ENCODE measurements at regions not wholly inside any gene's neighbourhood (a gene's known extent, or its start where the extent isn't known, plus 50 kb on each side); places are given as distances from the start of the nearest gene placed in this dataset.

GRCh38 chr7:12456506-12456905 lies 52.8 kb upstream of the VWDE start:
- peak in 2 of 3 experiments; percentile 30 to 63 for DNase-seq

- DNase-seq, result peak; percentile 41 to 86 (median 51)
These were observed 55.0 kb upstream of the VWDE start for GRCh38 chr7:12458520-12459131.

- no peak for DNase-seq
These were observed 64.2 kb upstream of the VWDE start for GRCh38 chr7:12467837-12468236.

GRCh38 chr7:12469568-12469967 lies 65.9 kb upstream of the VWDE start:
- DNase-seq, result no peak

GRCh38 chr7:12470930-12471329 lies 67.3 kb upstream of the VWDE start:
- no peak for DNase-seq

GRCh38 chr7:12474035-12474434 lies 70.4 kb upstream of the VWDE start:
- no peak for DNase-seq

GRCh38 chr7:12475362-12476063 lies 71.8 kb upstream of the VWDE start:
- peak in 1 of 3 experiments; percentile 69 for DNase-seq

GRCh38 chr7:12477620-12478019 lies 74.0 kb upstream of the VWDE start:
- DNase-seq, result no peak

GRCh38 chr7:12481722-12482121 lies 78.1 kb upstream of the VWDE start:
- no peak for DNase-seq

GRCh38 chr7:12485845-12486244 lies 82.2 kb upstream of the VWDE start:
- no peak for DNase-seq

- DNase-seq, result peak in 1 of 3 experiments; percentile 60
These were observed 82.2 kb upstream of the SCIN start for GRCh38 chr7:12488341-12488740.

- DNase-seq, result peak in 2 of 3 experiments; percentile 59 to 80
These were observed 80.3 kb upstream of the SCIN start for GRCh38 chr7:12490107-12490688.

- DNase-seq, result no peak
These were observed 79.6 kb upstream of the SCIN start for GRCh38 chr7:12490940-12491339.

GRCh38 chr7:12491526-12491925 lies 79.0 kb upstream of the SCIN start:
- no peak for DNase-seq

GRCh38 chr7:12493407-12493806 lies 77.1 kb upstream of the SCIN start:
- DNase-seq, result no peak

- DNase-seq, result peak in 1 of 3 experiments; percentile 52
These were observed 76.4 kb upstream of the SCIN start for GRCh38 chr7:12493863-12494686.

- peak in 1 of 3 experiments; percentile 52 for DNase-seq
These were observed 75.9 kb upstream of the SCIN start for GRCh38 chr7:12494687-12495024.

- peak; percentile 68 to 90 (median 87) for DNase-seq
These were observed 73.4 kb upstream of the SCIN start for GRCh38 chr7:12496901-12497674.

GRCh38 chr7:12504149-12504548 lies 66.4 kb upstream of the SCIN start:
- no peak for DNase-seq

GRCh38 chr7:12508005-12508404 lies 62.5 kb upstream of the SCIN start:
- DNase-seq, result no peak

- DNase-seq, result no peak
These were observed 62.0 kb upstream of the SCIN start for GRCh38 chr7:12508554-12508953.

- no peak for DNase-seq
These were observed 53.1 kb upstream of the SCIN start for GRCh38 chr7:12517451-12517850.

Data from NCI-H1417 (cell line).